GM12878 (cell line): ENCODE measurements at regions not wholly inside any gene's neighbourhood (a gene's known extent, or its start where the extent isn't known, plus 50 kb on each side); places are given as distances from the start of the nearest gene placed in this dataset.

Experiments used
- ATAC-seq: fragments of 200-7000 bp; cut with Tn5 transposase; 3 replicates; pipeline ENCODE4 v1.9.1; 2020; ENCODE audit warnings: mild to moderate bottlenecking, moderate library complexity
- BruUV-seq: library from RNA; stranded (reverse); fragments of 400-500 nt; replicated peaks from 2 replicates; lab custom pipeline; 2021; lab: Mats Ljungman, UMichigan
- CTCF ChIA-PET: fragments of 300-600 bp; sonication (Branson Sonifier 250); formaldehyde crosslinking; extraction: SDS; loops from one replicate; lab custom pipeline; 2021; ENCODE audit warnings: inconsistent platforms; lab: Yijun Ruan, JAX
- POLR2A ChIA-PET: fragments of 350-600 bp; formaldehyde crosslinking; extraction: SDS; loops from one replicate; lab custom pipeline; 2021; ENCODE audit warnings: inconsistent platforms; lab: Charles Lee
- RAD21 ChIA-PET: fragments of 300-600 bp; sonication (Branson Sonifier 250); formaldehyde crosslinking; loops from one replicate; lab custom pipeline; 2023; ENCODE audit warnings: antibody characterized with exemption; ENCODE audit not compliant: unreplicated experiment; lab: Charles Lee
- SMC1A ChIA-PET: fragments of 300-600 bp; sonication (Branson Sonifier 250); formaldehyde crosslinking; loops from one replicate; lab custom pipeline; 2023; ENCODE audit not compliant: unreplicated experiment, uncharacterized antibody; lab: Charles Lee
- DNase-seq: peaks from one replicate; pipeline ENCODE4 v3.0.0-alpha.2; 2011; ENCODE audit warnings: low read depth, low spot score
- FAIRE-seq: peaks from 3 replicates; lab custom pipeline; 2011; peaks lifted over from hg19 to GRCh38; lab: Jason Lieb, UNC
- H2AFZ ChIP-seq: 2 replicates; pipeline ENCODE4 v1.6.0; 2011; ENCODE audit warnings: low read depth, low read length, control low read depth; ENCODE audit not compliant: control insufficient read depth
- H3K27ac ChIP-seq: 2 replicates; pipeline ENCODE4 v1.5.1; 2011; ENCODE audit warnings: control low read depth; ENCODE audit not compliant: control insufficient read depth, insufficient read depth
- H3K27me3 ChIP-seq, 2 experiments: replicated peaks in 1 of 2; 2 replicates each; pipeline versions ENCODE4 v1.6.0 to v1.6.1; 2011; ENCODE audit warnings: low read length in 1 of 2; ENCODE audit not compliant: control insufficient read depth in 2 of 2, insufficient read depth in 2 of 2
- H3K36me3 ChIP-seq, 2 experiments: 2 replicates each; pipeline ENCODE4 v1.5.1; 2011; ENCODE audit warnings: low read length in 1 of 2; ENCODE audit not compliant: control insufficient read depth in 2 of 2, insufficient read depth in 2 of 2
- H3K4me1 ChIP-seq: 2 replicates; pipeline ENCODE4 v1.6.1; 2011; ENCODE audit warnings: mild to moderate bottlenecking, low read length, moderate library complexity, mixed read lengths; ENCODE audit not compliant: control insufficient read depth, insufficient read depth
- H3K4me2 ChIP-seq: 2 replicates; pipeline ENCODE4 v1.6.0; 2011; ENCODE audit warnings: control low read depth; ENCODE audit not compliant: control insufficient read depth, insufficient read depth
- H3K4me3 ChIP-seq: fragments of 200-600 bp; sonication (generic); 2 replicates; pipeline ENCODE4 v1.5.1; 2016
- H3K79me2 ChIP-seq: 2 replicates; pipeline ENCODE4 v1.6.0; 2011; ENCODE audit warnings: low read length; ENCODE audit not compliant: control insufficient read depth, insufficient read depth
- H3K9ac ChIP-seq: 2 replicates; pipeline ENCODE4 v1.8.0; 2011; ENCODE audit warnings: low read length, control low read depth, mixed read lengths; ENCODE audit not compliant: control insufficient read depth, insufficient read depth
- H3K9me3 ChIP-seq: replicated peaks from 3 replicates; pipeline ENCODE4 v1.5.1; 2011; ENCODE audit warnings: mild to moderate bottlenecking, low read length; ENCODE audit not compliant: control insufficient read depth, insufficient read depth
- H4K20me1 ChIP-seq: 2 replicates; pipeline ENCODE4 v1.6.0; 2011; ENCODE audit not compliant: control insufficient read depth, insufficient read depth
- ASH2L ChIP-seq: fragments of 300-600, 200-600 bp; sonication (generic); IDR thresholded peaks from 2 replicates; pipeline ENCODE4 v1.6.1; 2017; ENCODE audit warnings: low read depth, mild to moderate bottlenecking, borderline replicate concordance
- ATF2 ChIP-seq: IDR thresholded peaks from 2 replicates; pipeline ENCODE4 v1.6.1; 2012; ENCODE audit warnings: low read length, inconsistent platforms
- CEBPB ChIP-seq, 2 experiments: fragments of 150-350 bp in 1 of 2; IDR thresholded peaks; 2 replicates each; pipeline ENCODE4 v1.6.1; 2012 to 2014; ENCODE audit warnings: low read depth in 2 of 2, low read length in 2 of 2, borderline replicate concordance in 1 of 2, inconsistent platforms in 1 of 2
- CHD1 ChIP-seq: IDR thresholded peaks from 2 replicates; pipeline ENCODE4 v1.6.1; 2012; ENCODE audit warnings: low read depth, low read length, improper control_type of control experiment
- CHD4 ChIP-seq: fragments of 200-600 bp; sonication (generic); IDR thresholded peaks from 2 replicates; pipeline ENCODE4 v1.6.1; 2016; ENCODE audit warnings: mild to moderate bottlenecking
- CUX1 ChIP-seq: IDR thresholded peaks from 2 replicates; pipeline ENCODE4 v1.6.1; 2012; ENCODE audit warnings: improper control_type of control experiment, low read depth, low read length; ENCODE audit not compliant: insufficient replicate concordance
- GABPA ChIP-seq: IDR thresholded peaks from 2 replicates; pipeline ENCODE4 v1.6.1; 2014; ENCODE audit warnings: antibody characterized with exemption, low read depth, mild to moderate bottlenecking, inconsistent platforms
- IKZF2 ChIP-seq, 2 experiments: fragments of 450-650 bp; IDR thresholded peaks; 2 replicates each; pipeline ENCODE4 v1.6.1; 2017; ENCODE audit warnings: mild to moderate bottlenecking in 2 of 2, moderate library complexity in 2 of 2
- IRF4 ChIP-seq: IDR thresholded peaks from 2 replicates; pipeline ENCODE4 v1.6.1; 2011; ENCODE audit warnings: low read depth, low read length
- JUND ChIP-seq: IDR thresholded peaks from 2 replicates; pipeline ENCODE4 v1.6.1; 2012; ENCODE audit warnings: low read depth, mild to moderate bottlenecking, low read length, improper control_type of control experiment, moderate library complexity
- MEF2B ChIP-seq: fragments of 450-650 bp; IDR thresholded peaks from 2 replicates; pipeline ENCODE4 v1.6.1; 2018; ENCODE audit warnings: mild to moderate bottlenecking, moderate library complexity; ENCODE audit not compliant: partially characterized antibody, poor library complexity, severe bottlenecking
- MTA2 ChIP-seq: fragments of 450-650 bp; IDR thresholded peaks from 2 replicates; pipeline ENCODE4 v1.6.1; 2016; ENCODE audit warnings: low read depth, mild to moderate bottlenecking, moderate library complexity
- NBN ChIP-seq: fragments of 450-650 bp; IDR thresholded peaks from 2 replicates; pipeline ENCODE4 v1.6.1; 2016
- NR2C2 ChIP-seq: IDR thresholded peaks from 2 replicates; pipeline ENCODE4 v1.6.1; 2011; ENCODE audit warnings: borderline replicate concordance, low read depth; ENCODE audit not compliant: control insufficient read depth, insufficient read length
- PAX8 ChIP-seq: fragments of 450-650 bp; IDR thresholded peaks from 2 replicates; pipeline ENCODE4 v1.6.1; 2017; ENCODE audit warnings: mild to moderate bottlenecking, moderate library complexity
- RAD51 ChIP-seq: fragments of 450-650 bp; IDR thresholded peaks from 2 replicates; pipeline ENCODE4 v1.6.1; 2016; ENCODE audit warnings: moderate library complexity, mild to moderate bottlenecking, inconsistent platforms
- SP1 ChIP-seq: IDR thresholded peaks from one replicate; pipeline ENCODE4 v1.6.1; 2011; ENCODE audit warnings: low read depth, low read length
- TARDBP ChIP-seq: IDR thresholded peaks from 2 replicates; pipeline ENCODE4 v1.6.1; 2016; ENCODE audit warnings: borderline replicate concordance
- ZNF622 ChIP-seq: fragments of 450-650 bp; IDR thresholded peaks from 2 replicates; pipeline ENCODE4 v1.6.1; 2017; ENCODE audit warnings: mild to moderate bottlenecking, inconsistent platforms
- WGBS: methylation state at CpG from one replicate; pipeline ENCODE4 v1.1.6; 2016; ENCODE audit warnings: low lambda C conversion rate; ENCODE audit not compliant: insufficient replicate concordance, insufficient coverage; ENCODE audit errors: missing lambda C conversion rate; 5-methylcytosine and 5-hydroxymethylcytosine counted together
- in situ Hi-C: fragments of 300-500 bp; cut with MboI; formaldehyde crosslinking; loops from 9 replicates; pipeline ENCODE4 v1.14.3; 2018; ENCODE audit warnings: mixed read lengths
- intact Hi-C: fragments of 100-400 bp; cut with micrococcal nuclease; formaldehyde crosslinking; loops from one replicate; pipeline ENCODE4 v1.14.2; 2022; ENCODE audit not compliant: unreplicated experiment
- TF ChIP-seq, protein P1 (sequence below): IDR thresholded peaks from 2 replicates; pipeline ENCODE4 v1.6.1; 2011; ENCODE audit warnings: low read depth, mild to moderate bottlenecking, low read length, moderate library complexity, borderline replicate concordance; ENCODE audit errors: extremely low read depth

GRCh38 chr2:897091-897490, 53.6 kb upstream of the SNTG2 start (continued):
- TF ChIP-seq RAD51 (no peak), JUND (no peak), NBN (no peak), MEF2B (no peak), NR2C2 (no peak), ZNF622 (no peak), ASH2L (no peak), IKZF2 (IDR thresholded peaks at IDR 0.05) (no peak), IRF4 (no peak)
- TF ChIP-seq, protein P1, sequence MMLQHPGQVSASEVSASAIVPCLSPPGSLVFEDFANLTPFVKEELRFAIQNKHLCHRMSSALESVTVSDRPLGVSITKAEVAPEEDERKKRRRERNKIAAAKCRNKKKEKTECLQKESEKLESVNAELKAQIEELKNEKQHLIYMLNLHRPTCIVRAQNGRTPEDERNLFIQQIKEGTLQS = no peak

GRCh38 chr2:893311-893710, 57.3 kb upstream of the SNTG2 start:
- ChIA-PET POLR2A (no interaction called here), SMC1A (no interaction called here), CTCF (no interaction called here), RAD21 (no interaction called here)
- WGBS = 5% methylated on average over 6 of the region's 7 CpGs
- in situ Hi-C loops = no loop called here
- Histone ChIP-seq H3K27ac (no peak overlapping the region), H3K27me3 (no peaks in the 10 kb centered on the region), H3K9me3 (no peaks in the 10 kb centered on the region; the same call in 1 of the 3 replicates), H3K4me1 (no peaks in the 10 kb centered on the region), H3K4me3 (no peak overlapping the region), H4K20me1 (no peaks in the 10 kb centered on the region), H3K4me2 (no peak overlapping the region), H3K36me3 (no peaks in the 10 kb centered on the region), H3K9ac (no peak overlapping the region), H2AFZ (no peak overlapping the region), H3K79me2 (no peaks in the 10 kb centered on the region)
- BruUV-seq = no TSS peak
- no peak for FAIRE-seq
- intact Hi-C loops = no loop called here
- DNase-seq = no peak
- ATAC-seq = no peak
- TF ChIP-seq CEBPB (IDR thresholded peaks at IDR 0.05; ENCODE audit: borderline replicate concordance in 1 of 2, low read depth in 2 of 2, low read length in 2 of 2) (no peak), SP1 (no peak), ATF2 (no peak), PAX8 (no peak), MEF2B (no peak), JUND (no peak), TARDBP (no peak), CHD4 (no peak), GABPA (no peak), CUX1 (no peak), MTA2 (no peak), CHD1 (no peak)
